ENCODE measurements at regions not wholly inside any gene's neighbourhood (a gene's known extent, or its start where the extent isn't known, plus 50 kb on each side); places are given as distances from the start of the nearest gene placed in this dataset.

DNA sequence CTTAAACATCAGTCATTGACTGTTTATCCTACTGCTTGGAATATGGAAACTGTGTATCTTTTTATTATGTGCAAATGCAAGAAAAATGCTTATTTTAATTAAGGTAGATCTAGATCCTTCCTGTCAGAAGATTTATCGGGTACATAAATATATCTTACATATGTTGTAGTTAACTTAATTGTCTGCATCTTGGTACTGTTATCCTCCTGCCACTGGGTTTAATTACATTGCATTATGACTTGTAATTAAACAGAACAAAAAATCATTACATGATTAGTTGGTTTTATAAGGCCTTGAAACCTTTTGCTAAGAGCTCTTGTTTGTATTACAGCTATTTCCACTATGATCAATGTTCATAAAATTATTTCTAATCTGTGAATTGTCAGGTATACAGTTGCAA, 211.2 kb downstream of the PTGER3 start:
- Histone ChIP-seq H3K27ac (no peak overlapping the region), H3K4me1 (no peaks in the 10 kb centered on the region), H3K4me3 (no peak overlapping the region), H3K9me3 (peaks cover 0 to 12% of the 10 kb centered on the region in 2 donors), H3K27me3 (no peaks in the 10 kb centered on the region), H3K36me3 (no peaks in the 10 kb centered on the region)
- no peak for DNase-seq (ENCODE audit: low spot score in 2 of 2)
- intact Hi-C loops (cut with DNase I; ENCODE audit: low total_unique reads) = no loop called here
- no peak for TF ChIP-seq CTCF (IDR thresholded peaks at IDR 0.05)
- no peak for TF ChIP-seq POLR2AphosphoS5 (IDR thresholded peaks at IDR 0.05)
- no peak for TF ChIP-seq POLR2A (IDR thresholded peaks at IDR 0.05)

DNA sequence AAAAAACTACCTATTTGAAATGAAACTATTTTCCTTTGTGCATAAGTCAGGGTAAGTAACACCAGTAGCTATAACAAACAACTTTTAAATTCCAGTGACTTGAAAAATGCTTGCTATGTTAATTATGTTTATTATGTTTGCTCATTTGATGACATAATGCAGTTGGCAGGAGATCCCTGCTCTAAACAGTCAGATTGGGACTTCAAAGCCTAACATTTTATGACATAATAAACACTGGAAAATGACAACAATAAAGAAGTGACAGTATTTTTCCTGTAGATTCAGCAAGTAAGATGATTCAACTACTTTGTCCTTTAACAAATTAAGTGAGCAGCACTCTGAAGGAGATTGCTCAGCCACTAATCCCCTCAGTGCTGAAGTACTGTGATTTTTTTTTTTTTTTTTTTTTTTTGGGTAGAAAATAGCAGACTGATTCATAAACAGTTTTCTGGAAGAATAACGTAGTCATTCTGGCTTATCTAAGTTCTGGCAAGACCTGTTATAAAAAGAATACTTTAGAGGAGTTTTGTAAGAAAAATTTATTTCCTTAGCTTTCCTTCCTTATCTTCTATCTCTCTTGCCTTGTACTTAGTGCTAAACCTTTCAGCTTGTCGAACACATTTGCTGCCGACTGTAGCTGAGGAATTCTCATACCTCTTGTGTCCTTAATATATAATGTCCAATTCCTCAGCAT, 207.2 kb downstream of the PTGER3 start:
- Histone ChIP-seq H3K9me3 (peaks cover 0 to 4% of the 10 kb centered on the region in 2 donors), H3K36me3 (no peaks in the 10 kb centered on the region), H3K4me1 (no peaks in the 10 kb centered on the region), H3K4me3 (no peak overlapping the region), H3K27me3 (no peaks in the 10 kb centered on the region), H3K27ac (no peak overlapping the region)
- TF ChIP-seq POLR2AphosphoS5 (IDR thresholded peaks at IDR 0.05) (no peak), CTCF (IDR thresholded peaks at IDR 0.05) (no peak), POLR2A (IDR thresholded peaks at IDR 0.05) (no peak)
- intact Hi-C loops (cut with DNase I; ENCODE audit: low total_unique reads) = no loop called here
- no peak for DNase-seq (ENCODE audit: low spot score in 2 of 2)

- Histone ChIP-seq H3K4me3 (no peak overlapping the region), H3K27me3 (no peaks in the 10 kb centered on the region), H3K4me1 (no peaks in the 10 kb centered on the region), H3K36me3 (no peaks in the 10 kb centered on the region), H3K9me3 (peaks cover 0 to 4% of the 10 kb centered on the region in 2 donors), H3K27ac (no peak overlapping the region)
- DNase-seq (ENCODE audit: low spot score in 2 of 2) = no peak
- TF ChIP-seq CTCF (IDR thresholded peaks at IDR 0.05) = no peak
- no peak for TF ChIP-seq POLR2A (IDR thresholded peaks at IDR 0.05)
- TF ChIP-seq POLR2AphosphoS5 (IDR thresholded peaks at IDR 0.05) = no peak
- intact Hi-C loops (cut with DNase I; ENCODE audit: low total_unique reads) = no loop called here
These were observed 205.1 kb downstream of the PTGER3 start for GRCh38 chr1:70842562-70842961.

DNA sequence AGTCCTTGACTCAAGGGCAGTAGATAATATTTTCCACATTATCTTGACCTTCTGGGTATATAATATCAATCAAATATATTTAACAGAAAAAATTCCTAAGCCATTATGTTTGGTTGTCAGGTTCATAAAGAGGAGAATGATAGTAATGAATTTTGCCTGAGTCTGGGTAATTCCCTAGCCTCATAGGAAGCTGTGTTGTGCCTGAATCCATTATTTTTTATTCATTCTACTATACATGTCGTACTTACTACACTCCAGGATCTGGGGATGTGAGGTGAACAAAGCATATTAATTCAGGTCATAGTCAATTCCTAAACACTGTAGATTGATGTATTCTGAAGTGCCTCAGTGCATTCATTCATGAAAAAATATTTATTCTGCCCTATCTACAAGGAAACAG, 204.2 kb downstream of the PTGER3 start:
- no peak for DNase-seq (ENCODE audit: low spot score in 2 of 2)
- Histone ChIP-seq H3K36me3 (no peaks in the 10 kb centered on the region), H3K4me3 (no peak overlapping the region), H3K27me3 (no peaks in the 10 kb centered on the region), H3K9me3 (peaks cover 0 to 4% of the 10 kb centered on the region in 2 donors), H3K27ac (no peak overlapping the region), H3K4me1 (no peaks in the 10 kb centered on the region)
- intact Hi-C loops (cut with DNase I; ENCODE audit: low total_unique reads) = no loop called here
- TF ChIP-seq POLR2A (IDR thresholded peaks at IDR 0.05) (no peak), POLR2AphosphoS5 (IDR thresholded peaks at IDR 0.05) (no peak), CTCF (IDR thresholded peaks at IDR 0.05) (no peak)

- H3K4me1 ChIP-seq = no peaks in the 10 kb centered on the region
- H3K27ac ChIP-seq = no peak overlapping the region
- no peak overlapping the region for H3K4me3 ChIP-seq
- no peaks in the 10 kb centered on the region for H3K27me3 ChIP-seq
- TF ChIP-seq POLR2A (IDR thresholded peaks at IDR 0.05) = no peak
- TF ChIP-seq CTCF (IDR thresholded peaks at IDR 0.05) = no peak
- TF ChIP-seq POLR2AphosphoS5 (IDR thresholded peaks at IDR 0.05) = no peak
- DNase-seq (ENCODE audit: low spot score in 2 of 2) = no peak
- peaks cover 0 to 4% of the 10 kb centered on the region in 2 donors for H3K9me3 ChIP-seq
- no peaks in the 10 kb centered on the region for H3K36me3 ChIP-seq
- intact Hi-C loops (cut with DNase I; ENCODE audit: low total_unique reads) = no loop called here
These were observed 200.6 kb downstream of the PTGER3 start for GRCh38 chr1:70847013-70847412.
